MM.1S (cell line): ENCODE measurements at regions not wholly inside any gene's neighbourhood (a gene's known extent, or its start where the extent isn't known, plus 50 kb on each side); places are given as distances from the start of the nearest gene placed in this dataset.

Experiments
- EZH2 ChIP-seq: fragments of 300-600 bp; sonication (generic); optimal IDR thresholded peaks from 2 replicates; pipeline ENCODE3; 2017; ENCODE audit warnings: low read depth, mild to moderate bottlenecking, antibody characterized with exemption, low read length, mixed read lengths
- TF ChIP-seq, protein P1 (sequence below): fragments of 300-600 bp; sonication (generic); IDR thresholded peaks from 2 replicates; pipeline ENCODE4 v1.5.1; 2016; ENCODE audit warnings: antibody characterized with exemption, low read length, mixed read lengths

DNA sequence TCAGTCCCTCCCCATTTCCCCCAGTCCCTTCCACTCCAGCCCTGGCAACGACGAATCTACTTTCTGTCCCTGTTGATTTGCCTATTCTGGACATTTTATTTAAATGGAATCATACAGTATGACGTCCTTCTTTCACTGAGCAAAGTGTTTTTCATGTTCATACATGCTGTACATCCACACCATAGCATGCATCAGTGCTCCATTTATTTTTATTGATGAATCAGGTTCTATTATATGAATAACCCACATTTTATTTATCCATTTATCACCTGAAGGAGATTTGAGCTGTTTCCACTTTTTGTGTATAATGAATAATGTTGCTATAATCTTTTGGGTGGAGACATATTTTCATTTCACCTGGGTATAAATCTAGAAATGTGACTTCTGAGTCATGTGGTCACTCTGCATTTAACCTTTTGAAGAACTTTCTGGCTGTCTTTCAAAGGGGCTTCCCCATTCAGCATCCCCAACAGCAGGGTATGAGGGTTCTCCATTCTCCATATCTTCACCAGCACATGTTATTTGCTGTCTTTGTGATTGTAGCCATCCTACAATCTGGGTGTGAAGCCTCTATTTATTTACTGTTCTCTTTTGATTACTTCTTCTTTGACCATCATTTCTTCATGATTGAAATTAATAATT is 531.7 kb downstream of the ETS1 start:
- TF ChIP-seq, protein P1, sequence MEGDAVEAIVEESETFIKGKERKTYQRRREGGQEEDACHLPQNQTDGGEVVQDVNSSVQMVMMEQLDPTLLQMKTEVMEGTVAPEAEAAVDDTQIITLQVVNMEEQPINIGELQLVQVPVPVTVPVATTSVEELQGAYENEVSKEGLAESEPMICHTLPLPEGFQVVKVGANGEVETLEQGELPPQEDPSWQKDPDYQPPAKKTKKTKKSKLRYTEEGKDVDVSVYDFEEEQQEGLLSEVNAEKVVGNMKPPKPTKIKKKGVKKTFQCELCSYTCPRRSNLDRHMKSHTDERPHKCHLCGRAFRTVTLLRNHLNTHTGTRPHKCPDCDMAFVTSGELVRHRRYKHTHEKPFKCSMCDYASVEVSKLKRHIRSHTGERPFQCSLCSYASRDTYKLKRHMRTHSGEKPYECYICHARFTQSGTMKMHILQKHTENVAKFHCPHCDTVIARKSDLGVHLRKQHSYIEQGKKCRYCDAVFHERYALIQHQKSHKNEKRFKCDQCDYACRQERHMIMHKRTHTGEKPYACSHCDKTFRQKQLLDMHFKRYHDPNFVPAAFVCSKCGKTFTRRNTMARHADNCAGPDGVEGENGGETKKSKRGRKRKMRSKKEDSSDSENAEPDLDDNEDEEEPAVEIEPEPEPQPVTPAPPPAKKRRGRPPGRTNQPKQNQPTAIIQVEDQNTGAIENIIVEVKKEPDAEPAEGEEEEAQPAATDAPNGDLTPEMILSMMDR: no peak
- no peak for TF ChIP-seq EZH2
